Erythroblast (primary cell): ENCODE measurements at regions not wholly inside any gene's neighbourhood (a gene's known extent, or its start where the extent isn't known, plus 50 kb on each side); places are given as distances from the start of the nearest gene placed in this dataset.
"Not testable (repeated sequence)": the region's sequence is repeated elsewhere in the genome, so short reads cannot be mapped to it uniquely, and the experiment has no call there.

Experiments used
- GATA1 ChIP-seq: IDR thresholded peaks from 2 replicates; pipeline ENCODE4 v1.6.1; 2011; ENCODE audit warnings: low read depth, mild to moderate bottlenecking, control low read depth, low read length, moderate library complexity
- POLR2A ChIP-seq: IDR thresholded peaks from 2 replicates; pipeline ENCODE4 v1.6.1; 2011; ENCODE audit warnings: mild to moderate bottlenecking, low read length

DNA sequence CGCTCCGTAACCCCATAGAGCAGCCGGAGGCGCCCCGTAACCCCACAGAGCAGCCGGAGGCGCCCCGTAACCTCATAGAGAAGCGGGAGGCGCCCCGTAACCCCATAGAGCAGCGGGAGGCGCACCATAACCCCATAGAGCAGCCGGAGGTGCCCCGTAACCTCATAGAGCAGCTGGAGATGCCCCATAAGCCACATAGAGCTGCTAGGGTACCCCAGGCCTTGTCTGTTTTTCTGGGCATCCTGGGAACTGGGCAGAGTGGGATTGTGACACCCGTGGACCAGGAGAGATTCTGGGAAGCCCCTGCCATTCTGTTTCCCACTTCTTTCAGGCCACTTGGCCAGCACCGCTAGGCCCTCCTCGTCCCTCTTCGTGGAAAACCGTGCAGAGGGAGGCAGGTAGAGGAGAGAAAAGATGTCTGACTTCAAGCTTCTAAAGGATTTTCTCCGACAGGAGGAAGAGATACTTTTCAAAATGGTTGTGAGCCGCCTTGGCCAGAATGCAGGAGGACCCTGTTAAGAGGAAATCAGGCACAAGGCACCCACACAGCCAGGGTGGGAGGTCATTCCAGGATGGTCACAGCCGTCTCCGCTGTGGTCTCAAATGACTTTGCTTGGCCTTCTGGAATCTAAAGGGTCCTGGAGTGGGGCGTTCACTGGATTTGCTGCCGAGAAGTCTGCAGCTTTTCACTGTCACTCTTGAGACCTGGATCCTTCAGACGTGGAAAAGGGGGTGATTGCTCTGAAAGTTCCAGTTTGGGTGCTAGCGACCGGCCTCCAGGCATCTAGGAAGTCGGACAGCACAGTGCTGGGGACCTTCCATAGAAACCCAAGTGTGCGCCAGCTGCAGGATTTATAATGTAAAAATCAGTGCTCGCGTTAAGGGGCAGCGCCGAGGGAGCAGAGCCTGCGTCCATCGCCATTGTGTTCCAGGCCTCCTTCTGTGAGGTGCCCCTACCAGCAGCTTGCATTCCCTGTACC is 178.3 kb upstream of the ZNF469 start:
- not testable (repeated sequence) for TF ChIP-seq POLR2A, GATA1
